HL-60 (cell line): ENCODE measurements at regions not wholly inside any gene's neighbourhood (a gene's known extent, or its start where the extent isn't known, plus 50 kb on each side); places are given as distances from the start of the nearest gene placed in this dataset.

Experiments used
- POLR2AphosphoS5 ChIP-seq: IDR thresholded peaks from 2 replicates; pipeline ENCODE4 v1.6.1; 2012; ENCODE audit warnings: low read depth
- SPI1 ChIP-seq: IDR thresholded peaks from 2 replicates; pipeline ENCODE4 v1.6.1; 2012; ENCODE audit warnings: low read depth, mild to moderate bottlenecking, borderline replicate concordance
- TF ChIP-seq, protein P1 (sequence below): IDR thresholded peaks from one replicate; pipeline ENCODE4 v1.5.1; 2011; ENCODE audit warnings: low read length, control low read depth, inconsistent platforms; ENCODE audit not compliant: insufficient read depth
- TF ChIP-seq, protein P2 (sequence below): IDR thresholded peaks from 2 replicates; pipeline ENCODE4 v1.6.1; 2012; ENCODE audit warnings: low read depth; ENCODE audit not compliant: insufficient replicate concordance

DNA sequence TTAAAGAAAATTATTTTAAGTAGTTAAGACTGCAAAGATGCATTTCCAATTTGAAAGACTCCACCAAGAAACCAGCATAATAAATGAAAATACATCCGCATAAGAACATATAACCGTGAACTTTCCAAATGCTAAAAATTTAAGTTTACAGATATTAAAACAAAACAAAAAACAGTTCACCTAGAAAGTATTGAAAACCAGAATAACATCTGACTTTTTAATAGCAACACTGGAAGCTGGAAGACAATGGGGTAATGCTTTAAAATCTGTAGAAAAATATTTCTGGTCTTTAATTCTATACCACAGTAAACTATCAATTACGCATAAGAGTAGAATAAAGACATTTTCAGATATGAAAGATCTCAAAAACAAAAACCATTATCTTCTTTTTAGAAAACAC is 79.3 kb upstream of the COL24A1 start:
- TF ChIP-seq, protein P1, sequence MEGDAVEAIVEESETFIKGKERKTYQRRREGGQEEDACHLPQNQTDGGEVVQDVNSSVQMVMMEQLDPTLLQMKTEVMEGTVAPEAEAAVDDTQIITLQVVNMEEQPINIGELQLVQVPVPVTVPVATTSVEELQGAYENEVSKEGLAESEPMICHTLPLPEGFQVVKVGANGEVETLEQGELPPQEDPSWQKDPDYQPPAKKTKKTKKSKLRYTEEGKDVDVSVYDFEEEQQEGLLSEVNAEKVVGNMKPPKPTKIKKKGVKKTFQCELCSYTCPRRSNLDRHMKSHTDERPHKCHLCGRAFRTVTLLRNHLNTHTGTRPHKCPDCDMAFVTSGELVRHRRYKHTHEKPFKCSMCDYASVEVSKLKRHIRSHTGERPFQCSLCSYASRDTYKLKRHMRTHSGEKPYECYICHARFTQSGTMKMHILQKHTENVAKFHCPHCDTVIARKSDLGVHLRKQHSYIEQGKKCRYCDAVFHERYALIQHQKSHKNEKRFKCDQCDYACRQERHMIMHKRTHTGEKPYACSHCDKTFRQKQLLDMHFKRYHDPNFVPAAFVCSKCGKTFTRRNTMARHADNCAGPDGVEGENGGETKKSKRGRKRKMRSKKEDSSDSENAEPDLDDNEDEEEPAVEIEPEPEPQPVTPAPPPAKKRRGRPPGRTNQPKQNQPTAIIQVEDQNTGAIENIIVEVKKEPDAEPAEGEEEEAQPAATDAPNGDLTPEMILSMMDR, result no peak
- TF ChIP-seq, protein P2, sequence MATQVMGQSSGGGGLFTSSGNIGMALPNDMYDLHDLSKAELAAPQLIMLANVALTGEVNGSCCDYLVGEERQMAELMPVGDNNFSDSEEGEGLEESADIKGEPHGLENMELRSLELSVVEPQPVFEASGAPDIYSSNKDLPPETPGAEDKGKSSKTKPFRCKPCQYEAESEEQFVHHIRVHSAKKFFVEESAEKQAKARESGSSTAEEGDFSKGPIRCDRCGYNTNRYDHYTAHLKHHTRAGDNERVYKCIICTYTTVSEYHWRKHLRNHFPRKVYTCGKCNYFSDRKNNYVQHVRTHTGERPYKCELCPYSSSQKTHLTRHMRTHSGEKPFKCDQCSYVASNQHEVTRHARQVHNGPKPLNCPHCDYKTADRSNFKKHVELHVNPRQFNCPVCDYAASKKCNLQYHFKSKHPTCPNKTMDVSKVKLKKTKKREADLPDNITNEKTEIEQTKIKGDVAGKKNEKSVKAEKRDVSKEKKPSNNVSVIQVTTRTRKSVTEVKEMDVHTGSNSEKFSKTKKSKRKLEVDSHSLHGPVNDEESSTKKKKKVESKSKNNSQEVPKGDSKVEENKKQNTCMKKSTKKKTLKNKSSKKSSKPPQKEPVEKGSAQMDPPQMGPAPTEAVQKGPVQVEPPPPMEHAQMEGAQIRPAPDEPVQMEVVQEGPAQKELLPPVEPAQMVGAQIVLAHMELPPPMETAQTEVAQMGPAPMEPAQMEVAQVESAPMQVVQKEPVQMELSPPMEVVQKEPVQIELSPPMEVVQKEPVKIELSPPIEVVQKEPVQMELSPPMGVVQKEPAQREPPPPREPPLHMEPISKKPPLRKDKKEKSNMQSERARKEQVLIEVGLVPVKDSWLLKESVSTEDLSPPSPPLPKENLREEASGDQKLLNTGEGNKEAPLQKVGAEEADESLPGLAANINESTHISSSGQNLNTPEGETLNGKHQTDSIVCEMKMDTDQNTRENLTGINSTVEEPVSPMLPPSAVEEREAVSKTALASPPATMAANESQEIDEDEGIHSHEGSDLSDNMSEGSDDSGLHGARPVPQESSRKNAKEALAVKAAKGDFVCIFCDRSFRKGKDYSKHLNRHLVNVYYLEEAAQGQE, result no peak
- TF ChIP-seq POLR2AphosphoS5 (no peak), SPI1 (no peak)
